NB4 (cell line): ENCODE measurements at regions not wholly inside any gene's neighbourhood (a gene's known extent, or its start where the extent isn't known, plus 50 kb on each side); places are given as distances from the start of the nearest gene placed in this dataset.

ENCODE experiments used
- DNase-seq: peaks from one replicate; pipeline ENCODE4 v3.0.0; 2010; ENCODE audit warnings: low read depth
- H3K4me3 ChIP-seq: one replicate; pipeline ENCODE4 v1.5.1; 2011; ENCODE audit warnings: mild to moderate bottlenecking, low read depth, low read length, moderate library complexity
- MYC ChIP-seq: IDR thresholded peaks from 2 replicates; pipeline ENCODE4 v1.6.1; 2011; ENCODE audit warnings: low read depth, low read length
- POLR2A ChIP-seq: IDR thresholded peaks from 2 replicates; pipeline ENCODE4 v1.6.1; 2011; ENCODE audit warnings: mild to moderate bottlenecking; ENCODE audit not compliant: insufficient read length; ENCODE audit errors: extremely low read depth
- TF ChIP-seq, protein P1 (sequence below): IDR thresholded peaks from 2 replicates; pipeline ENCODE4 v1.6.1; 2011; ENCODE audit warnings: low read depth, low read length
- TF ChIP-seq, protein P2 (sequence below): IDR thresholded peaks from one replicate; pipeline ENCODE4 v1.5.1; 2012; ENCODE audit warnings: low read depth, low read length

- DNase-seq: no peak
- H3K4me3 ChIP-seq: no peak overlapping the region
- no peak for TF ChIP-seq POLR2A
- TF ChIP-seq, protein P1, sequence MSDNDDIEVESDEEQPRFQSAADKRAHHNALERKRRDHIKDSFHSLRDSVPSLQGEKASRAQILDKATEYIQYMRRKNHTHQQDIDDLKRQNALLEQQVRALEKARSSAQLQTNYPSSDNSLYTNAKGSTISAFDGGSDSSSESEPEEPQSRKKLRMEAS: no peak
- TF ChIP-seq, protein P2, sequence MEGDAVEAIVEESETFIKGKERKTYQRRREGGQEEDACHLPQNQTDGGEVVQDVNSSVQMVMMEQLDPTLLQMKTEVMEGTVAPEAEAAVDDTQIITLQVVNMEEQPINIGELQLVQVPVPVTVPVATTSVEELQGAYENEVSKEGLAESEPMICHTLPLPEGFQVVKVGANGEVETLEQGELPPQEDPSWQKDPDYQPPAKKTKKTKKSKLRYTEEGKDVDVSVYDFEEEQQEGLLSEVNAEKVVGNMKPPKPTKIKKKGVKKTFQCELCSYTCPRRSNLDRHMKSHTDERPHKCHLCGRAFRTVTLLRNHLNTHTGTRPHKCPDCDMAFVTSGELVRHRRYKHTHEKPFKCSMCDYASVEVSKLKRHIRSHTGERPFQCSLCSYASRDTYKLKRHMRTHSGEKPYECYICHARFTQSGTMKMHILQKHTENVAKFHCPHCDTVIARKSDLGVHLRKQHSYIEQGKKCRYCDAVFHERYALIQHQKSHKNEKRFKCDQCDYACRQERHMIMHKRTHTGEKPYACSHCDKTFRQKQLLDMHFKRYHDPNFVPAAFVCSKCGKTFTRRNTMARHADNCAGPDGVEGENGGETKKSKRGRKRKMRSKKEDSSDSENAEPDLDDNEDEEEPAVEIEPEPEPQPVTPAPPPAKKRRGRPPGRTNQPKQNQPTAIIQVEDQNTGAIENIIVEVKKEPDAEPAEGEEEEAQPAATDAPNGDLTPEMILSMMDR: no peak
- TF ChIP-seq MYC: no peak
Observed at GRCh38 chr1:209411491-209411929, 172.0 kb upstream of the CAMK1G start.

DNA sequence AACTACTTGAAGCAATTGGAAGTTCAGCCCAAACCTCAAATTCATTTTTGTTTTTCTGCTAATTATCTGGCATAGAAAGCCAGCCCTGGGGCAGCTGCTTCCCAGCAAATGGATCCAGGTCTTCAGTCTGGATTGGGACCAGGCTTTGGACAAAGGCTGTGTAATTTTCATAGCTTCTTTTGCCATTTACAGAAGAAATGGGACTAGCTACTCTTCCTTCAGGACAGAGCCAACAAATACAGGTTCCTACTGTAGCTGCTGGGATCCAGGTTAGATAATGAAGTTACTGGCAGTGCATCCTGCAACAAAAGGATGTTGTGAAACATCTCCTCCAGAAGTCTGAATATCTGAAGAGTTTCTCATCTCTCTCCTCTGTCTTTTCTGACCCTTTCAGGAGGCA is 171.5 kb upstream of the CAMK1G start:
- TF ChIP-seq, protein P2: no peak
- no peak for TF ChIP-seq MYC
- TF ChIP-seq POLR2A: no peak
- TF ChIP-seq, protein P1: no peak
- no peak overlapping the region for H3K4me3 ChIP-seq
- DNase-seq: no peak

DNA sequence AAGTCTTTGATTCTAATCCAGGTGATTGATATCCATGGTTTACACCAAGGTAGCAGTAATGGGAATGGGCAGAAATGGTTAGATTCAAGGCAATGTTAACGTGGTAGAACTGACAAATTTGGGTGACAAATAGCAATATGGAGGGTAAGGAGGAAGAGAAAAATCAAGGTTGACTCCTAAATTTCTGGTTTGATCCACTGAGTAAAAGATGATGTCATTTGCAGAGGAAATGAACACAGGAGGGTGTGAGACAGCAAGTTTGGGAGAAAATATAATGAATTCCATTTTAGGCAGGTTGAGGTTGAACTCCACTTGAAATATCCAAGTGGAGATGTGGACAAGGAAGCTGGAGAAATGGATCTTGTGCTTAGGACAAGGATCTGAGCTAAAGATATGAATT is 170.9 kb upstream of the CAMK1G start:
- TF ChIP-seq, protein P1: no peak
- no peak for TF ChIP-seq POLR2A
- TF ChIP-seq MYC: no peak
- TF ChIP-seq, protein P2: no peak
- no peak for DNase-seq
- H3K4me3 ChIP-seq: no peak overlapping the region

DNA sequence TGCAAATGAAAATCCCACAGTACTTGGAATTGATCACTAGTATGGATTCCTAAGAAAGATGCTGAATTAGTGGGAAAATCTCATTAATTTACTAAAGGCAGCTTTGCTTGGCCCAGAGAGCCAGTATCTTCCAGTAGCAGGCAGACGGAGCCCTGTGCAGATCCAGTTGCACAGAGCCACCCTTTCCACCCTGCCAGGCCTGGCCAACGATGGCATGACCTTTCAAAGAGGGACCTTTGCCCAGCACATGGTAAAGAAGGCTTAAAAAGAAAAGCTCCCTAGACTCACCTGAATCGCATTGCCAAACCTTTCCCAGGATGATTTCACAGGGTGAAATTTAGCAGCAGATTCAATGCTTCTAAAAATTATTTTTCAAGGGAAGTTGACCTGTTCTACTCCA is 170.5 kb upstream of the CAMK1G start:
- DNase-seq: no peak
- H3K4me3 ChIP-seq: no peak overlapping the region
- TF ChIP-seq POLR2A (no peak), MYC (no peak)
- TF ChIP-seq, protein P2: no peak
- TF ChIP-seq, protein P1: no peak

- no peak for DNase-seq
- no peak overlapping the region for H3K4me3 ChIP-seq
- TF ChIP-seq MYC: no peak
- TF ChIP-seq POLR2A: no peak
- TF ChIP-seq, protein P2: no peak
- TF ChIP-seq, protein P1: no peak
Observed at GRCh38 chr1:209414803-209415329, 168.6 kb upstream of the CAMK1G start.

DNA sequence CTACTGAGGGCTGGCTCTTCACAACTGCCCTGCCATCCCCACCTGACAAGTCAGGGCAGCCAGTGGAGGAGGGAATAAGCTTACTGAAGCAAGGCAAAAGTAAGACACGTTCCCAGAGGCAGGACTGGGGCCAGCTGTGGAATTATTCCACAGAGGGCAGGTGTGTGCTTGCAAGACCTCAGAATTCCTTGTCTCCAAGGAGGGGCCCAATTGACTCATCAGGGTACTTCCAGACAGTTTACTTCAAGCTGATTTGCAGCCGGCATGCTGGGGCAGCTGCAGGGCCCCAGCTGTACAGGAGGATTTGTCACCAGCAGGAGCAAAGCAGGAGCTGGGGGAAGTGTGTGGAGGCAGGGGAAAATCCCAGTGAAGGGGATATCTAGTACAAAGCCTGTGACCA is 167.5 kb upstream of the CAMK1G start:
- no peak overlapping the region for H3K4me3 ChIP-seq
- TF ChIP-seq, protein P2: no peak
- TF ChIP-seq, protein P1: no peak
- TF ChIP-seq POLR2A (no peak), MYC (no peak)
- no peak for DNase-seq
